Smooth muscle cell (in vitro differentiated cells): ENCODE measurements at regions not wholly inside any gene's neighbourhood (a gene's known extent, or its start where the extent isn't known, plus 50 kb on each side); places are given as distances from the start of the nearest gene placed in this dataset.

ENCODE experiments used
- DNase-seq: peaks from one replicate; lab custom pipeline; 2025; ENCODE audit not compliant: unreplicated experiment; lab: John Stamatoyannopoulos, UW
- H2AFZ ChIP-seq: fragments of 200-600 bp; sonication (generic); 2 replicates; pipeline ENCODE4 v1.6.0; 2016; ENCODE audit warnings: antibody characterized with exemption, low read depth, mild to moderate bottlenecking
- H3F3A ChIP-seq: fragments of 200-600 bp; sonication (generic); 2 replicates; pipeline ENCODE4 v1.6.0; 2017; ENCODE audit warnings: antibody characterized with exemption, low read depth
- H3K27ac ChIP-seq: fragments of 200-600 bp; sonication (generic); 2 replicates; pipeline ENCODE4 v1.5.1; 2016; ENCODE audit warnings: low read depth, mild to moderate bottlenecking
- H3K27me3 ChIP-seq: fragments of 200-600 bp; sonication (generic); 2 replicates; pipeline ENCODE4 v1.6.1; 2016; ENCODE audit warnings: low read depth, mild to moderate bottlenecking
- H3K36me3 ChIP-seq: fragments of 200-600 bp; sonication (generic); 2 replicates; pipeline ENCODE4 v1.5.1; 2016; ENCODE audit warnings: low read depth
- H3K4me1 ChIP-seq: fragments of 200-600 bp; sonication (generic); 2 replicates; pipeline ENCODE4 v1.5.1; 2016; ENCODE audit warnings: low read depth
- H3K4me2 ChIP-seq: fragments of 200-600 bp; sonication (generic); 2 replicates; pipeline ENCODE4 v1.6.0; 2016; ENCODE audit warnings: mild to moderate bottlenecking
- H3K4me3 ChIP-seq: fragments of 200-600 bp; sonication (generic); 2 replicates; pipeline ENCODE4 v1.5.1; 2016; ENCODE audit warnings: mild to moderate bottlenecking
- H3K79me2 ChIP-seq: fragments of 200-600 bp; sonication (generic); 2 replicates; pipeline ENCODE4 v1.6.0; 2016; ENCODE audit warnings: low read depth, mild to moderate bottlenecking
- H3K9ac ChIP-seq: fragments of 200-600 bp; sonication (generic); 2 replicates; pipeline ENCODE4 v1.6.0; 2016; ENCODE audit warnings: low read depth
- H3K9me3 ChIP-seq: fragments of 200-600 bp; sonication (generic); replicated peaks from 2 replicates; pipeline ENCODE4 v1.5.1; 2016; ENCODE audit warnings: low read depth
- H4K20me1 ChIP-seq: fragments of 200-600 bp; sonication (generic); 2 replicates; pipeline ENCODE4 v1.6.0; 2016; ENCODE audit warnings: low read depth
- WGBS: methylation state at CpG from one replicate; pipeline ENCODE4 v1.1.7; 2016; ENCODE audit warnings: low lambda C conversion rate; 5-methylcytosine and 5-hydroxymethylcytosine counted together
- TF ChIP-seq, protein P1 (sequence below): fragments of 200-600 bp; sonication (generic); IDR thresholded peaks from 2 replicates; pipeline ENCODE4 v1.5.1; 2017; ENCODE audit warnings: borderline replicate concordance, mild to moderate bottlenecking, antibody characterized with exemption; ENCODE audit not compliant: insufficient read depth, poor library complexity, severe bottlenecking

DNA sequence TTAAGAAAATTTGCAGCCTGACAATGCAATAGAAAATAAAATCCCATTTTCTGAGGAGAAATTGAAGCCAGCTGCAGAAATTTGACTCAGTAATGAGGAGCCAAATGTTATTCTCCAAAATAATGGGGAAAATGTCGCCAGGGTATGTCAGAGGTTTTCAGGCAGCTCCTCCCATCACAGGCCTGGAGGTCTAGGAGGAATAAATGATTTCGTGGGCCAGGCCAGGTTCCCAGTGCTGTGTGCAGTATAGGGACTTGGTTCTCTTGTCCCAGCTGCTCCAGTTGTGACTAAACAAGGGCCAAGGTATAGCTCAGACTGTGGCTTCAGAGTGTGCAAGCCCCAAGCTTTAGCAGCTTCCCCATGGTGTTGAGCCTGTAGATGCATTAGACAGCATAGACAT lies 1240.8 kb upstream of the ADGRB3 start:
- no peak overlapping the region for H3K27ac ChIP-seq
- no peak overlapping the region for H2AFZ ChIP-seq
- H3K9ac ChIP-seq, result no peak overlapping the region
- DNase-seq, result no peak
- H3K4me3 ChIP-seq, result no peak overlapping the region
- no peaks in the 10 kb centered on the region for H3F3A ChIP-seq
- H3K27me3 ChIP-seq, result no peaks in the 10 kb centered on the region
- no peaks in the 10 kb centered on the region for H3K9me3 ChIP-seq
- H3K4me1 ChIP-seq, result no peaks in the 10 kb centered on the region
- H4K20me1 ChIP-seq, result no peaks in the 10 kb centered on the region
- TF ChIP-seq, protein P1, sequence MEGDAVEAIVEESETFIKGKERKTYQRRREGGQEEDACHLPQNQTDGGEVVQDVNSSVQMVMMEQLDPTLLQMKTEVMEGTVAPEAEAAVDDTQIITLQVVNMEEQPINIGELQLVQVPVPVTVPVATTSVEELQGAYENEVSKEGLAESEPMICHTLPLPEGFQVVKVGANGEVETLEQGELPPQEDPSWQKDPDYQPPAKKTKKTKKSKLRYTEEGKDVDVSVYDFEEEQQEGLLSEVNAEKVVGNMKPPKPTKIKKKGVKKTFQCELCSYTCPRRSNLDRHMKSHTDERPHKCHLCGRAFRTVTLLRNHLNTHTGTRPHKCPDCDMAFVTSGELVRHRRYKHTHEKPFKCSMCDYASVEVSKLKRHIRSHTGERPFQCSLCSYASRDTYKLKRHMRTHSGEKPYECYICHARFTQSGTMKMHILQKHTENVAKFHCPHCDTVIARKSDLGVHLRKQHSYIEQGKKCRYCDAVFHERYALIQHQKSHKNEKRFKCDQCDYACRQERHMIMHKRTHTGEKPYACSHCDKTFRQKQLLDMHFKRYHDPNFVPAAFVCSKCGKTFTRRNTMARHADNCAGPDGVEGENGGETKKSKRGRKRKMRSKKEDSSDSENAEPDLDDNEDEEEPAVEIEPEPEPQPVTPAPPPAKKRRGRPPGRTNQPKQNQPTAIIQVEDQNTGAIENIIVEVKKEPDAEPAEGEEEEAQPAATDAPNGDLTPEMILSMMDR, result no peak
- H3K36me3 ChIP-seq, result no peaks in the 10 kb centered on the region
- WGBS, result 47% methylated on average over 2 of the region's 2 CpGs
- no peaks in the 10 kb centered on the region for H3K79me2 ChIP-seq
- H3K4me2 ChIP-seq, result no peak overlapping the region

DNA sequence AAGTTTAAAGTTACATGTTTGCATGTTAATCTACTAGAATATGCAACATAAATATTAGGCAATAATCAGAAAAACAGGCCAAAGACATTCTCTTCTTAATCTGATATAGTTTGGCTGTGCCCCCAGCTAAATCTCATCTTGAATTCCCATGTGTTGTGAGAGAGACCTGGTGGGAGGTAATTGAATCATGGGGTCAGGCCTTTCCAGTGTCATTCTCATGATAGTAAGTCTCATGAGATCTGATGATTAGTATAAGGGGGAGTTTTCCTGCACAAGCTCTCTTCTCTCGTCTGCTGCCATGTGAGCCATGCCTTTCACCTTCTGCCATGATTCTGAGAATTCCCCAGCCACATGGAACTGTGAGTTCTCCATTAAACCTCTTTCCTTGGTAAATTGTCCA lies 1241.7 kb upstream of the ADGRB3 start:
- Histone ChIP-seq H3K4me1 (no peaks in the 10 kb centered on the region), H3K9ac (no peak overlapping the region), H3K79me2 (no peaks in the 10 kb centered on the region), H3K9me3 (no peaks in the 10 kb centered on the region), H3K4me3 (no peak overlapping the region), H3K4me2 (no peak overlapping the region), H2AFZ (no peak overlapping the region), H3K36me3 (no peaks in the 10 kb centered on the region), H3K27ac (no peak overlapping the region), H3F3A (no peaks in the 10 kb centered on the region), H4K20me1 (no peaks in the 10 kb centered on the region), H3K27me3 (no peaks in the 10 kb centered on the region)
- TF ChIP-seq, protein P1, result no peak
- WGBS, result 81% methylated on average over 1 of the region's 1 CpG
- DNase-seq, result no peak

DNA sequence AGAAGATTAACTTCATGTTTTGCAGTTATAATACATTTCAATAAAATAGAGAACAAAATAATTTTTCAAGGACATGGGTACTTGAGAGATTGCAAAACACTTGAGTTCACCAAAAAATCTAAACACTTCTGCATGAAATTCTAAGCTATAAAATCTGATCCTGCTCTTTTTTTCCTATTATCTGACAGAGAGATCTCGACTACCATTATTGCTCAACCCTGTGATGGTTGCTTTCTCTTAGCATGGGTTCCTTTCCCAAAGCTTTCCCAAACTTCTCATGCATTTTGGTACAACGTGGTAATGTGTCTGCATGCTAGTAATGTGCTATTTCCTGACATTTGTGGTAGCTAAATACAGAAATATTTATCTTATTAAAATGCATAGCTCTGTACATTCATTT lies 1243.1 kb upstream of the ADGRB3 start:
- Histone ChIP-seq H3F3A (no peaks in the 10 kb centered on the region), H3K4me1 (no peaks in the 10 kb centered on the region), H3K4me3 (no peak overlapping the region), H3K27me3 (no peaks in the 10 kb centered on the region), H3K9ac (no peak overlapping the region), H3K27ac (no peak overlapping the region), H3K4me2 (no peak overlapping the region), H2AFZ (no peak overlapping the region), H3K36me3 (no peaks in the 10 kb centered on the region), H3K9me3 (no peaks in the 10 kb centered on the region), H4K20me1 (no peaks in the 10 kb centered on the region), H3K79me2 (no peaks in the 10 kb centered on the region)
- WGBS, result 67% methylated on average over 2 of the region's 2 CpGs
- no peak for DNase-seq
- TF ChIP-seq, protein P1, result no peak

DNA sequence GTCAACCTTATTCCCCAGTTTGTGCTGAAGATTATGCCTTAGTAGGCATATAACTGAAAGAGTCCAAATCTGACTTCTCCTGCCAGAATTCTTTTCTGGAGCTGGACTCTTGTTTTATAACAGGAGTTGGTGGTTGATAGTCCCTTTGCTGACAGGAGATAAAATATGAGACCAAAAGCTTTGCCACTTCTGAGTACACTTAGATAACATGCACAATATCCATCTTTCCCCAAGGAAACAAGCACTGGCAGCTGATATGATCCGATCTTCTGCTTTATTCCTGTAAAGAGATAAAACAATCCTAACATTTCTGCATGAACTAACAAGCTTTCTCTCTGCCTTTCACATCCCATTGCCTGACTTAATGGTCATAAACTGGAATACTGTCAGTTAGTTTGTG lies 1265.4 kb upstream of the ADGRB3 start:
- H3K27me3 ChIP-seq, result no peaks in the 10 kb centered on the region
- no peak for DNase-seq
- H3K9me3 ChIP-seq, result no peaks in the 10 kb centered on the region
- WGBS, result 53% methylated on average over 1 of the region's 1 CpG
- H4K20me1 ChIP-seq, result no peaks in the 10 kb centered on the region
- no peak overlapping the region for H3K27ac ChIP-seq
- no peak overlapping the region for H3K4me2 ChIP-seq
- H2AFZ ChIP-seq, result no peak overlapping the region
- H3K9ac ChIP-seq, result no peak overlapping the region
- no peaks in the 10 kb centered on the region for H3K4me1 ChIP-seq
- no peaks in the 10 kb centered on the region for H3F3A ChIP-seq
- no peaks in the 10 kb centered on the region for H3K36me3 ChIP-seq
- TF ChIP-seq, protein P1, result no peak
- H3K4me3 ChIP-seq, result no peak overlapping the region
- no peaks in the 10 kb centered on the region for H3K79me2 ChIP-seq
